KMS-11 (cell line): ENCODE measurements at regions not wholly inside any gene's neighbourhood (a gene's known extent, or its start where the extent isn't known, plus 50 kb on each side); places are given as distances from the start of the nearest gene placed in this dataset.
A peak's percentile ranks its signal among the peaks of the same experiment; 100 is the strongest.

Source experiments
- H2AFZ ChIP-seq: fragments of 200-600 bp; sonication (generic); 2 replicates; pipeline ENCODE4 v1.6.1; 2016; ENCODE audit warnings: antibody characterized with exemption, mixed run types, low read depth
- H3K27ac ChIP-seq: fragments of 200-600 bp; sonication (generic); 2 replicates; pipeline ENCODE4 v1.6.1; 2016; ENCODE audit warnings: mild to moderate bottlenecking, mixed run types
- H3K27me3 ChIP-seq: fragments of 200-600 bp; sonication (generic); 2 replicates; pipeline ENCODE4 v1.6.1; 2017; ENCODE audit warnings: mild to moderate bottlenecking, low read depth, mixed run types, moderate library complexity; ENCODE audit not compliant: insufficient read depth
- H3K36me3 ChIP-seq: fragments of 200-600 bp; sonication (generic); 2 replicates; pipeline ENCODE4 v1.6.1; 2017; ENCODE audit warnings: mild to moderate bottlenecking, mixed run types; ENCODE audit not compliant: insufficient read depth
- H3K4me1 ChIP-seq: fragments of 200-600 bp; sonication (generic); 2 replicates; pipeline ENCODE4 v1.6.1; 2016; ENCODE audit warnings: mild to moderate bottlenecking, low read depth, mixed run types; ENCODE audit not compliant: poor library complexity, severe bottlenecking
- H3K4me2 ChIP-seq: fragments of 200-600 bp; sonication (generic); 2 replicates; pipeline ENCODE4 v1.7.0; 2016; ENCODE audit warnings: mild to moderate bottlenecking, mixed run types
- H3K4me3 ChIP-seq: fragments of 200-600 bp; sonication (generic); IDR thresholded peaks from 2 replicates; pipeline ENCODE4 v1.6.1; 2017; ENCODE audit warnings: low read depth, low read length, mixed read lengths; ENCODE audit not compliant: insufficient read depth
- H3K79me2 ChIP-seq: fragments of 200-600 bp; sonication (generic); 2 replicates; pipeline ENCODE4 v1.6.1; 2016; ENCODE audit warnings: low read depth, mixed run types; ENCODE audit not compliant: insufficient read depth
- H3K9ac ChIP-seq: fragments of 200-600 bp; sonication (generic); 2 replicates; pipeline ENCODE4 v1.6.1; 2016; ENCODE audit warnings: mild to moderate bottlenecking, mixed run types
- H4K20me1 ChIP-seq: fragments of 200-600 bp; sonication (generic); 2 replicates; pipeline ENCODE4 v1.6.1; 2016; ENCODE audit warnings: mild to moderate bottlenecking, mixed run types; ENCODE audit not compliant: insufficient read depth
- TF ChIP-seq, protein P1 (sequence below): fragments of 200-600 bp; sonication (generic); conservative IDR thresholded peaks from 2 replicates; pipeline ENCODE4 v1.6.1; 2017; ENCODE audit warnings: low read depth, mild to moderate bottlenecking, antibody characterized with exemption, low read length, moderate library complexity, mixed read lengths

DNA sequence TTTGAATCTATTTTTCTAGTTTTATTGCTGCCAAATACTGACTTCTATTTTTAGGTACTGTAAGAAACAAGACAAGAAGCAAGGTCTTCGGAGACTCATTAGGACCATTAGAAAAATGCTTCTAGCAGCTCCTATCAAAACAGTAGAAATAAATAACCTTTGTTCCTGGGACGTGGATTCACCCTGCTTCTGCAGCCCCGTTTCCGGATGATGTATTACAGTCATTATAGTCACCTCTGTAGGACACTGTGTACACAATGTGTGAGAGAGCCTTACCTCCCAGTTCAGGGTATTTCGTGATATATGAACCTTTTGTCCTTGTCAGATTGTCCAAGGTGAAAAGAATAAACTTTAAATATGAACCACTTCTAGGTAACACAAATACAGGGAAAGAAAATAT is 484.0 kb upstream of the TECRL start:
- Histone ChIP-seq H3K27ac (no peak overlapping the region), H3K79me2 (no peaks in the 10 kb centered on the region), H4K20me1 (no peaks in the 10 kb centered on the region), H3K27me3 (no peaks in the 10 kb centered on the region), H3K36me3 (no peaks in the 10 kb centered on the region), H3K9ac (no peak overlapping the region), H2AFZ (no peak overlapping the region), H3K4me2 (no peak overlapping the region), H3K4me3 (no peak overlapping the region), H3K4me1 (no peaks in the 10 kb centered on the region)
- TF ChIP-seq, protein P1, sequence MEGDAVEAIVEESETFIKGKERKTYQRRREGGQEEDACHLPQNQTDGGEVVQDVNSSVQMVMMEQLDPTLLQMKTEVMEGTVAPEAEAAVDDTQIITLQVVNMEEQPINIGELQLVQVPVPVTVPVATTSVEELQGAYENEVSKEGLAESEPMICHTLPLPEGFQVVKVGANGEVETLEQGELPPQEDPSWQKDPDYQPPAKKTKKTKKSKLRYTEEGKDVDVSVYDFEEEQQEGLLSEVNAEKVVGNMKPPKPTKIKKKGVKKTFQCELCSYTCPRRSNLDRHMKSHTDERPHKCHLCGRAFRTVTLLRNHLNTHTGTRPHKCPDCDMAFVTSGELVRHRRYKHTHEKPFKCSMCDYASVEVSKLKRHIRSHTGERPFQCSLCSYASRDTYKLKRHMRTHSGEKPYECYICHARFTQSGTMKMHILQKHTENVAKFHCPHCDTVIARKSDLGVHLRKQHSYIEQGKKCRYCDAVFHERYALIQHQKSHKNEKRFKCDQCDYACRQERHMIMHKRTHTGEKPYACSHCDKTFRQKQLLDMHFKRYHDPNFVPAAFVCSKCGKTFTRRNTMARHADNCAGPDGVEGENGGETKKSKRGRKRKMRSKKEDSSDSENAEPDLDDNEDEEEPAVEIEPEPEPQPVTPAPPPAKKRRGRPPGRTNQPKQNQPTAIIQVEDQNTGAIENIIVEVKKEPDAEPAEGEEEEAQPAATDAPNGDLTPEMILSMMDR: no peak

DNA sequence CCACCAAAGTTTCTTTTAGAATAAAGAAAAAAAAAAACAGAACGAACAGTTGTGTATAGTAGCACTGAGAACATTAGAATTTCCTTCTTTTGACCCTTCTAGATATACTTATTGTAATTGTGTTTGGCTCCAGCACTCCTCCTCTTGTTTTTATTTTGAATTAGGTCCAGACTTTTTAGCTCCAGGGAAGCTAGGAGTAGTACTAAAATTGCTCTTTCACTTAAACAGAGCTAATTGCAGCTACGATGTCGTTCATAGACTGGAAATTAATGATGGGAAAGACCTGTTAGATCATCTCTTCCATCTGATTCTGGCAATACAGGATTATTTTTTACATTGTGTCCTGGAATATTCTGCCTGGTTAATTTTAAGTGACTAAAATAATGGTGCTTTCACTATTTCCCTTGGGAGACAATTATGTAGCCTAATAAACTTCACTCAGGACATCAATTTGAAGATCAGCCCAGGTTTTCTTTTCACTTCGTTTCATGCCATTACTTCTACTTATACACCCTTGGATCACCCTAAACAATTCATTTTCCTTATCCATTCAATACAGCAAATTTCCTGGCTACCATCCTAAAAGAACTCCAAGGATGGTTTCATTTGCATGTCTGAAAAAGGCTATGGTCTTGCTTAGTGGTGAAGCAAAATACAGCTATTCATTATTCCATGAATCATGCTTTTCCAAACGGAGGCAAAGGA is 480.8 kb upstream of the TECRL start:
- H3K4me3 ChIP-seq: no peak overlapping the region
- no peaks in the 10 kb centered on the region for H4K20me1 ChIP-seq
- H3K4me2 ChIP-seq: no peak overlapping the region
- TF ChIP-seq, protein P1: no peak
- no peak overlapping the region for H2AFZ ChIP-seq
- no peaks in the 10 kb centered on the region for H3K36me3 ChIP-seq
- H3K79me2 ChIP-seq: no peaks in the 10 kb centered on the region
- H3K27ac ChIP-seq: no peak overlapping the region
- H3K27me3 ChIP-seq: no peaks in the 10 kb centered on the region
- no peak overlapping the region for H3K9ac ChIP-seq
- peaks cover 21% of the 10 kb centered on the region for H3K4me1 ChIP-seq

DNA sequence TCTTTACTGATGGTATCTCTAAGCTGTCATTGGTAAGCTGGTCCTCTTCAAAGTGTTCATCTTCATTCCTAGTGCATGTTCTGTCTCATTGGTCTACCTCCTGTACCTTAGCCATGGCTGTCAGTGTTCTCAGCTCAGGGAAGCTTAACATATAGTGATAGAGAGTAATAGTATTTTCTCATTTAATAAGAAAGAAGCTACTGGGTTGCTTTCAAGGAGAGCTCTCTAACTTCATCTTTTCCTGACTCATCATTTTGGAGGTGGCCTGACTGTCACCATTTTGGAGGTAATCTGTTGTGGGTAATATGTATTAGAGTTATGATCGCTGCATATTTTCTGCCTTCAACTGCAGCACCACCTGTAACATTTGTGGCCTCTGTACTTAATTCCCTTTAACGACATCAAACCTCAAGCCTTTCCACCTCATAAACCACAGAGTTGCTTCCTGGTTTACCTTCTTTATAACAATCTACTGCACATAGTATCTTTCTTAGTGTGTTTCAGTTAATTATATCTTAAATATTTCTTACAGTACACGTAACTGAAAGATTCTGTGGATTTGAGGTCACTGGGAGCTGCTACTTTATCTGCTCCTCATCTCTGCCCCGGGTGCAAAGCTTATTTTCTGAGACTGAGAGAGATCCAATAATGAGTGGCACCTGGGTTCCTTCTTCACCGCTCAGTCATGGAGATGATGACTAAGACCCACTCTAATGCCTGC is 474.0 kb upstream of the TECRL start:
- no peaks in the 10 kb centered on the region for H3K79me2 ChIP-seq
- peak overlapping the region; percentile 53 for H2AFZ ChIP-seq
- H3K4me3 ChIP-seq: no peak overlapping the region
- H3K9ac ChIP-seq: peak overlapping the region; percentile 63
- TF ChIP-seq, protein P1: no peak
- H3K36me3 ChIP-seq: no peaks in the 10 kb centered on the region
- peak overlapping the region; percentile 56 for H3K4me2 ChIP-seq
- no peaks in the 10 kb centered on the region for H3K27me3 ChIP-seq
- no peaks in the 10 kb centered on the region for H4K20me1 ChIP-seq
- peak overlapping the region; percentile 92 for H3K27ac ChIP-seq
- H3K4me1 ChIP-seq: peaks cover 72% of the 10 kb centered on the region

DNA sequence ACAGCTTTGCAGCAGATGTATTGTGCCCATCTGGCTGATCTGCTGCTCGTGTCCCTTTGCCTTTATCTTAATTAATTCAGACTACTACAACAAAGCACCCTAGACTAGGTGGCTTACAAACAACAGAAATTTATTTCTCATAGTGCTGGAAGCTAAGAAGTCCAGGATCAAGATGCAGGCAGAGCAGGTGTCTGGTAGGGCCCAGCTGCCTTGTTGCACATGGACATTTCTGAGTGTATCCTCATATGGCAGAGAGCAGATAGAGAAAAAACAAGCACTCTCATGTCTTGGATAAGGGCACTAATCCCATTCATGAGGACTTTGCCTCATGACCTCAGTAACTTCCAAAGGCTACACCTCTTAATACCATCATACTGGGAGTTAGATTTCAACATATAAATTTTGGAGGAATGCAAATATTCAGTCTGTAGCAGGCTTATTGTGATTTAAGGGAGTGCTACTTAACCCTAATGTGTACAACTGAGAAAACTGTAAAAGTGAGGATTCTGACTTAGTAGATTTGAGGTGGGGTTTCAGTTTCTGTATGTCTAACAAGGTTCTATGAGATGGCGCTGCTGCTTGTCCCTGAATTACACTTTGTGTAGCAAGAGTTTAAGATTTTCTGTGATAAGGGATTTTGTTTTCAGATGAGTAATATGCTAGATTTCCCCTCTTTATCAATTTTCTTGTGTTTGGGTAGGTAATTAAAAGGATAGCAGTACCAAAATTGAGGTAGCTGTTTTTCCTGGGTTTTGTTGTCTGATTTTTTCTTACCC is 473.2 kb upstream of the TECRL start:
- Histone ChIP-seq H4K20me1 (no peaks in the 10 kb centered on the region), H3K4me2 (peak overlapping the region; percentile 56), H2AFZ (peak overlapping the region; percentile 53), H3K4me3 (no peak overlapping the region), H3K79me2 (no peaks in the 10 kb centered on the region), H3K27ac (peak overlapping the region; percentile 92), H3K36me3 (no peaks in the 10 kb centered on the region), H3K4me1 (peaks cover 76% of the 10 kb centered on the region), H3K27me3 (no peaks in the 10 kb centered on the region), H3K9ac (peak overlapping the region; percentile 63)
- TF ChIP-seq, protein P1: no peak
